Fibroblast of villous mesenchyme (primary cell): ENCODE measurements at regions not wholly inside any gene's neighbourhood (a gene's known extent, or its start where the extent isn't known, plus 50 kb on each side); places are given as distances from the start of the nearest gene placed in this dataset.

Source experiments
- DNase-seq: peaks from one replicate; pipeline ENCODE4 v3.0.0-alpha.2; 2010; ENCODE audit warnings: low read depth
- H3K4me3 ChIP-seq: 2 replicates; pipeline ENCODE4 v1.5.1; 2011; ENCODE audit warnings: low read depth, mild to moderate bottlenecking, low read length
- TF ChIP-seq, protein P1 (sequence below): IDR thresholded peaks from 2 replicates; pipeline ENCODE4 v1.5.1; 2012; ENCODE audit warnings: low read depth, mild to moderate bottlenecking, low read length; ENCODE audit not compliant: insufficient read depth

DNA sequence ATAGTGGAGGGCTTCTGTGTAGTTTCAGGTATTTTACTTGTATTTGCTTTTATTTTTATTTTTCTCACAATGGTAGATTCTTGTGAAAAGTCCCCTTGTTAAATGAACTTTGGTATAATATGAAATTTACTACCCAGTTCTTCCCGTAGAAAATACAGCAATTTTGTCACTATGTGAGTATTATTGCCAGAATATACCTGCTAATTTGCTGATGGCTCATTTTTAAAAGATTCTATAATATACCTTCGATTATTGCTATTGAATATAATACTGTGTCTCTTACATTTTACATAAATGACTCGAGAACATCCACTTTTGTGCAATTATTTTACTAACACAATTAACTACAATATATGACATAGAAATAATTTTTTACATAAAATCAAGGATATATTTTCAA is 262.3 kb upstream of the NOVA1 start:
- H3K4me3 ChIP-seq = no peak overlapping the region
- no peak for DNase-seq
- TF ChIP-seq, protein P1, sequence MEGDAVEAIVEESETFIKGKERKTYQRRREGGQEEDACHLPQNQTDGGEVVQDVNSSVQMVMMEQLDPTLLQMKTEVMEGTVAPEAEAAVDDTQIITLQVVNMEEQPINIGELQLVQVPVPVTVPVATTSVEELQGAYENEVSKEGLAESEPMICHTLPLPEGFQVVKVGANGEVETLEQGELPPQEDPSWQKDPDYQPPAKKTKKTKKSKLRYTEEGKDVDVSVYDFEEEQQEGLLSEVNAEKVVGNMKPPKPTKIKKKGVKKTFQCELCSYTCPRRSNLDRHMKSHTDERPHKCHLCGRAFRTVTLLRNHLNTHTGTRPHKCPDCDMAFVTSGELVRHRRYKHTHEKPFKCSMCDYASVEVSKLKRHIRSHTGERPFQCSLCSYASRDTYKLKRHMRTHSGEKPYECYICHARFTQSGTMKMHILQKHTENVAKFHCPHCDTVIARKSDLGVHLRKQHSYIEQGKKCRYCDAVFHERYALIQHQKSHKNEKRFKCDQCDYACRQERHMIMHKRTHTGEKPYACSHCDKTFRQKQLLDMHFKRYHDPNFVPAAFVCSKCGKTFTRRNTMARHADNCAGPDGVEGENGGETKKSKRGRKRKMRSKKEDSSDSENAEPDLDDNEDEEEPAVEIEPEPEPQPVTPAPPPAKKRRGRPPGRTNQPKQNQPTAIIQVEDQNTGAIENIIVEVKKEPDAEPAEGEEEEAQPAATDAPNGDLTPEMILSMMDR = no peak

DNA sequence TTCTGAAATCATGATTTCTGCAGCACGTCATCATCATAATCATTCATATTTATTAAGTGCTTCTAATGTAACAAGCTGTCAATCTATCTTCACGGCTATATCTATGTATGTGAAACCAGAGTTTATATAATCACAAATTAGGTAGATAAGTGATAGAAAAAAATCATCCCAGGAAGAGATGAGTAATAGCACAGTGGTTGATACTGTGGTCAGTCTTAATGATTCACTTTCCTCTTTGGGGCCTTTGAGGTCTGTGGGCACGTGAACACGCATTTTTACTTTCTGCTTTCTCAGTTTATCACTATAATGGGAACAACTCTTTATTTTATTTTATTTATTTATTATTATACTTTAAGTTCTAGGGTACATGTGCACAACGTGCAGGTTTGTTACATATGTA is 265.9 kb upstream of the NOVA1 start:
- TF ChIP-seq, protein P1 = no peak
- DNase-seq = peak; percentile 28
- H3K4me3 ChIP-seq = no peak overlapping the region

DNA sequence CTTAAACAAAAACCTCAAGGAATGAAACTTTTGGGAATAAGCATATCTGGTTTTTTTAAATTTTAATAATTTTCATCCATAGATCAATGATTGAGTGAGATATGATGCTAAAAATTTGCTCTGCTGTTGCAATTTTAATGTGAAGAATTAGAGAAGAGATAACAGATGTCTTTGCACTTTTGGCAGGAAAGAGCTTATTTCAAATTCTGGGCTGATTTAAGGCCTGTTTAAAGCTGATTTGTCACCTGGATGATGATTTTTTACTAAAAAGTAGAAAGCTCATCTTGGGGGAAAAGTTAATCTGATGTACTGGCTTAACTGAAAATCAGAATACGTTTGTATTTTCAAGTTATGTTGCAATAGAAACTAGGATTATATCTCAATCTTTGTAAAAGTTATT is 268.9 kb upstream of the NOVA1 start:
- TF ChIP-seq, protein P1 = no peak
- H3K4me3 ChIP-seq = no peak overlapping the region
- no peak for DNase-seq

DNA sequence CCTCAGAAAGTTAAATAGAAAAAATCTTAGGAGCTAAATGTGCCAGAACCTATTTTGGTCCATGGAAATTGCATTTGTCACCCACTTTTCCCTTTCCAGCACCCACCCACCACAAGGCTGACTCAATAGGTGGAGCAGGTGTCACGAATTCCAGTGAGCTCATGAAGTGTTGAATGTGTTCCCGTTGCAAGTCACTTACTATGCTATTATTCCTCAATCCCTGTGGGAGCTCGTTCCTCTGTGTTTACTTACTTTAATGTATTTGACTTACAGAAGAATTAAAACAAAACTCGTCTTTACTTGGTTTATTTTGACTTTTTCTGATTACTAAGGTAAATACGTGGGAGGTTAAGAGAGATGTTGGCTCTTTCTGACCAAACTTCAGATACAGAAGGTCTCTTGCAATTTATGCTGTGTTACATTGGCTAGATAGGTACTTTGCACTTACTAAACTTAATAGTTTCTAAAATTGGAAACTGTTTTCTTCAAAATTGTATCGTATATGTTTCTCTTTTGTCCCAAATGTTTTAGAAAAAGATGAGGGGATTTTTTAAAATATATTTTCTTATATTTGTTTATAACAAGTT is 269.4 kb upstream of the NOVA1 start:
- peak; percentile 51 for DNase-seq
- TF ChIP-seq, protein P1 = no peak

DNA sequence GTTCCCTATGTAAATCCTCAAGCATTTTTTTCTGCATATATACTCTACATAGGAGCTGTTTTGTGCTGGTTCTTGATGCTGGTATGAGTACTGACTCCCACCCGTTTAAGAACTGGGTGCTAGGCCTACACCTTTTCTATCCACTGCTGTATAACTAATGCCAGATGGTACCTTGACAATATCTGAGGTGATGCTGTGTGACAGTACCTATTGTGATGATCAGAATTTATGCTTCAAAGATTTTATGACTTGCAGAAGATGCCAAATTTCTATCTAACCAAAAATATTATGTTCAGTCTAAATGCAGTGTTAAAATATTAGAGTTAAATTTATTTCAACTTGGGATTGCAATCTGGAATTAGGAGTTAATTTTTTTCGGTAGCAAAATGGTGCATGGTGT is 272.3 kb upstream of the NOVA1 start:
- TF ChIP-seq, protein P1 = no peak
- no peak overlapping the region for H3K4me3 ChIP-seq
- DNase-seq = no peak

More for the DNA sequence above, 269.4 kb upstream of the NOVA1 start:
- H3K4me3 ChIP-seq = no peak overlapping the region

DNA sequence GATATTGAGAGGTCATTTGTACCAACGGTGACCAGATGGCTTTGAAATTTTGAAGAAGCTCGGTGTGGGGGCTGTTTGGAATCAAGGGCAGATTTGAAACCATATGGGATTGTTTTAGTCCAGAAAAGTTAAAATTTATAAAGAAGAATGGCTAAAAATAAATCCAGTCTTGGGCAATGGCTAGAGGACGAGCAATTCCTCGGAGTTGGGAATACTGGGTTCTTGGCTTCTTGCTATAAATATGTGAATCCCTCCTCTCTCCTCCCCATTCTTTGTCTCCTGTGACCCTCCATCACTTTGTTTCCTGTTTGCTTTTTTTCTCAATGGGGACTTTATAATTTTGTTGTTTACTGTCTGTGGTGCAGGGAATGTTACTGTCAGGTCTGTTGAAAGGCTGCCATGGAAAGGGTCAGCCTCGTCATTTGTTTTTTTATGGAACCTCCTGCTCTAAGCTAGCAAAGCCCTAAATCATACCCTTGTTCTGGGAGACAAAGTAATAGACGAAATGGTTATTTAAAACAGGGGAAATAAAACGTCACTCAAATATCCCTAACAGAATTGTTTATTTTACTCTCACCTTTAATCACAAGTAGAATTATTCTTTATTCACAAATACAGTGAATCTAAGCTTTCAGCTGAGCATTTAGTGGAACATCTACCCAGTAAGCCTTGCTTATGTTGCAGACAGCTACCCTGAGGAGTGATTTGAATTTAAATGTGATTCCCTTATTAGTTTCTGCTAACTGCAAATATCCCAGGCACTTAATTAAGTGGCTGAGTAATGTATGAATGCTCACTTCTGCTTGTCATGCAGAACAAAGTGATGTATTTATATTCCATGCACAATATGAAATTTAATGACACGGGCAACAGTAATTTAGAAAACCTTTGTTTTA is 273.1 kb upstream of the NOVA1 start:
- no peak overlapping the region for H3K4me3 ChIP-seq
- peak; percentile 40 for DNase-seq
- TF ChIP-seq, protein P1 = no peak
